ENCODE measurements at regions not wholly inside any gene's neighbourhood (a gene's known extent, or its start where the extent isn't known, plus 50 kb on each side); places are given as distances from the start of the nearest gene placed in this dataset.

GRCh38 chr16:7013990-7014389 lies 318.7 kb upstream of the RBFOX1 start:
- no peak overlapping the region for H3K27ac Mint-ChIP-seq

GRCh38 chr16:7004266-7004665 lies 328.4 kb upstream of the RBFOX1 start:
- Histone ChIP-seq H3K4me2 (no peak overlapping the region), H4K20me1 (replicated peaks; ENCODE audit: insufficient read depth) (no peaks in the 10 kb centered on the region), H3K27ac (ENCODE audit: low read depth) (no peak overlapping the region), H3K36me3 (ENCODE audit: insufficient read depth) (no peaks in the 10 kb centered on the region), H3F3A (replicated peaks; ENCODE audit: low read depth) (no peaks in the 10 kb centered on the region), H3K4me1 (ENCODE audit: insufficient read depth) (no peaks in the 10 kb centered on the region), H3K9me2 (ENCODE audit: insufficient read depth) (no peaks in the 10 kb centered on the region), H3K27me3 (ENCODE audit: insufficient read depth) (no peaks in the 10 kb centered on the region), H3K4me3 (no peak overlapping the region), H3K79me2 (replicated peaks; ENCODE audit: insufficient read depth) (no peaks in the 10 kb centered on the region), H2AFZ (no peak overlapping the region)
- peaks cover 70% of the 10 kb centered on the region for H3K9me3 Mint-ChIP-seq
- H3K27me3 Mint-ChIP-seq (ENCODE audit: insufficient read depth, low read depth, poor library complexity) = no peaks in the 10 kb centered on the region
- H3K27ac Mint-ChIP-seq = no peak overlapping the region
- H3K4me3 Mint-ChIP-seq = no peak overlapping the region
- peaks cover 6% of the 10 kb centered on the region for H3K36me3 Mint-ChIP-seq (ENCODE audit: low read depth)
- no peaks in the 10 kb centered on the region for H3K4me1 Mint-ChIP-seq
- DNase-seq (ENCODE audit: low spot score) (no peak), ATAC-seq (no peak)
- TF ChIP-seq, protein P1, sequence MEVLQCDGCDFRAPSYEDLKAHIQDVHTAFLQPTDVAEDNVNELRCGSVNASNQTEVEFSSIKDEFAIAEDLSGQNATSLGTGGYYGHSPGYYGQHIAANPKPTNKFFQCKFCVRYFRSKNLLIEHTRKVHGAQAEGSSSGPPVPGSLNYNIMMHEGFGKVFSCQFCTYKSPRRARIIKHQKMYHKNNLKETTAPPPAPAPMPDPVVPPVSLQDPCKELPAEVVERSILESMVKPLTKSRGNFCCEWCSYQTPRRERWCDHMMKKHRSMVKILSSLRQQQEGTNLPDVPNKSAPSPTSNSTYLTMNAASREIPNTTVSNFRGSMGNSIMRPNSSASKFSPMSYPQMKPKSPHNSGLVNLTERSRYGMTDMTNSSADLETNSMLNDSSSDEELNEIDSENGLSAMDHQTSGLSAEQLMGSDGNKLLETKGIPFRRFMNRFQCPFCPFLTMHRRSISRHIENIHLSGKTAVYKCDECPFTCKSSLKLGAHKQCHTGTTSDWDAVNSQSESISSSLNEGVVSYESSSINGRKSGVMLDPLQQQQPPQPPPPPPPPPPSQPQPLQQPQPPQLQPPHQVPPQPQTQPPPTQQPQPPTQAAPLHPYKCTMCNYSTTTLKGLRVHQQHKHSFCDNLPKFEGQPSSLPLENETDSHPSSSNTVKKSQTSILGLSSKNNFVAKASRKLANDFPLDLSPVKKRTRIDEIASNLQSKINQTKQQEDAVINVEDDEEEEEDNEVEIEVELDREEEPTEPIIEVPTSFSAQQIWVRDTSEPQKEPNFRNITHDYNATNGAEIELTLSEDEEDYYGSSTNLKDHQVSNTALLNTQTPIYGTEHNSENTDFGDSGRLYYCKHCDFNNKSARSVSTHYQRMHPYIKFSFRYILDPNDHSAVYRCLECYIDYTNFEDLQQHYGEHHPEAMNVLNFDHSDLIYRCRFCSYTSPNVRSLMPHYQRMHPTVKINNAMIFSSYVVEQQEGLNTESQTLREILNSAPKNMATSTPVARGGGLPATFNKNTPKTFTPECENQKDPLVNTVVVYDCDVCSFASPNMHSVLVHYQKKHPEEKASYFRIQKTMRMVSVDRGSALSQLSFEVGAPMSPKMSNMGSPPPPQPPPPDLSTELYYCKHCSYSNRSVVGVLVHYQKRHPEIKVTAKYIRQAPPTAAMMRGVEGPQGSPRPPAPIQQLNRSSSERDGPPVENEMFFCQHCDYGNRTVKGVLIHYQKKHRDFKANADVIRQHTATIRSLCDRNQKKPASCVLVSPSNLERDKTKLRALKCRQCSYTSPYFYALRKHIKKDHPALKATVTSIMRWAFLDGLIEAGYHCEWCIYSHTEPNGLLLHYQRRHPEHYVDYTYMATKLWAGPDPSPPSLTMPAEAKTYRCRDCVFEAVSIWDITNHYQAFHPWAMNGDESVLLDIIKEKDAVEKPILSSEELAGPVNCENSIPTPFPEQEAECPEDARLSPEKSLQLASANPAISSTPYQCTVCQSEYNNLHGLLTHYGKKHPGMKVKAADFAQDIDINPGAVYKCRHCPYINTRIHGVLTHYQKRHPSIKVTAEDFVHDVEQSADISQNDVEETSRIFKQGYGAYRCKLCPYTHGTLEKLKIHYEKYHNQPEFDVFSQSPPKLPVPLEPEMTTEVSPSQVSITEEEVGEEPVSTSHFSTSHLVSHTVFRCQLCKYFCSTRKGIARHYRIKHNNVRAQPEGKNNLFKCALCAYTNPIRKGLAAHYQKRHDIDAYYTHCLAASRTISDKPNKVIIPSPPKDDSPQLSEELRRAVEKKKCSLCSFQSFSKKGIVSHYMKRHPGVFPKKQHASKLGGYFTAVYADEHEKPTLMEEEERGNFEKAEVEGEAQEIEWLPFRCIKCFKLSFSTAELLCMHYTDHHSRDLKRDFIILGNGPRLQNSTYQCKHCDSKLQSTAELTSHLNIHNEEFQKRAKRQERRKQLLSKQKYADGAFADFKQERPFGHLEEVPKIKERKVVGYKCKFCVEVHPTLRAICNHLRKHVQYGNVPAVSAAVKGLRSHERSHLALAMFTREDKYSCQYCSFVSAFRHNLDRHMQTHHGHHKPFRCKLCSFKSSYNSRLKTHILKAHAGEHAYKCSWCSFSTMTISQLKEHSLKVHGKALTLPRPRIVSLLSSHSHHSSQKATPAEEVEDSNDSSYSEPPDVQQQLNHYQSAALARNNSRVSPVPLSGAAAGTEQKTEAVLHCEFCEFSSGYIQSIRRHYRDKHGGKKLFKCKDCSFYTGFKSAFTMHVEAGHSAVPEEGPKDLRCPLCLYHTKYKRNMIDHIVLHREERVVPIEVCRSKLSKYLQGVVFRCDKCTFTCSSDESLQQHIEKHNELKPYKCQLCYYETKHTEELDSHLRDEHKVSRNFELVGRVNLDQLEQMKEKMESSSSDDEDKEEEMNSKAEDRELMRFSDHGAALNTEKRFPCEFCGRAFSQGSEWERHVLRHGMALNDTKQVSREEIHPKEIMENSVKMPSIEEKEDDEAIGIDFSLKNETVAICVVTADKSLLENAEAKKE (CRISPR knock-in tag; IDR thresholded peaks at IDR 0.05) = no peak
- no peak for TF ChIP-seq POLR2AphosphoS5 (IDR thresholded peaks at IDR 0.05; ENCODE audit: low read depth)

More at GRCh38 chr16:7013990-7014389, 318.7 kb upstream of the RBFOX1 start:
- H3K4me3 Mint-ChIP-seq = no peak overlapping the region
- H3K36me3 Mint-ChIP-seq (ENCODE audit: low read depth) = peaks cover 14% of the 10 kb centered on the region
- no peaks in the 10 kb centered on the region for H3K4me1 ChIP-seq (ENCODE audit: insufficient read depth)
- H3F3A ChIP-seq (replicated peaks; ENCODE audit: low read depth) = no peaks in the 10 kb centered on the region
- no peaks in the 10 kb centered on the region for H3K27me3 Mint-ChIP-seq (ENCODE audit: insufficient read depth, low read depth, poor library complexity)
- H3K4me3 ChIP-seq = no peak overlapping the region
- no peaks in the 10 kb centered on the region for H3K4me1 Mint-ChIP-seq
- peaks cover 82% of the 10 kb centered on the region for H3K9me3 Mint-ChIP-seq
- H3K36me3 ChIP-seq (ENCODE audit: insufficient read depth) = no peaks in the 10 kb centered on the region
- H3K4me2 ChIP-seq = no peak overlapping the region
- DNase-seq (ENCODE audit: low spot score) (peak; percentile 23), ATAC-seq (no peak)
- H3K27ac ChIP-seq (ENCODE audit: low read depth) = no peak overlapping the region
- H4K20me1 ChIP-seq (replicated peaks; ENCODE audit: insufficient read depth) = no peaks in the 10 kb centered on the region
- no peak overlapping the region for H2AFZ ChIP-seq
- no peaks in the 10 kb centered on the region for H3K79me2 ChIP-seq (replicated peaks; ENCODE audit: insufficient read depth)
- TF ChIP-seq REST (IDR thresholded peaks at IDR 0.05; ENCODE audit: unreplicated experiment) = peak; percentile 52
- TF ChIP-seq, protein P2, sequence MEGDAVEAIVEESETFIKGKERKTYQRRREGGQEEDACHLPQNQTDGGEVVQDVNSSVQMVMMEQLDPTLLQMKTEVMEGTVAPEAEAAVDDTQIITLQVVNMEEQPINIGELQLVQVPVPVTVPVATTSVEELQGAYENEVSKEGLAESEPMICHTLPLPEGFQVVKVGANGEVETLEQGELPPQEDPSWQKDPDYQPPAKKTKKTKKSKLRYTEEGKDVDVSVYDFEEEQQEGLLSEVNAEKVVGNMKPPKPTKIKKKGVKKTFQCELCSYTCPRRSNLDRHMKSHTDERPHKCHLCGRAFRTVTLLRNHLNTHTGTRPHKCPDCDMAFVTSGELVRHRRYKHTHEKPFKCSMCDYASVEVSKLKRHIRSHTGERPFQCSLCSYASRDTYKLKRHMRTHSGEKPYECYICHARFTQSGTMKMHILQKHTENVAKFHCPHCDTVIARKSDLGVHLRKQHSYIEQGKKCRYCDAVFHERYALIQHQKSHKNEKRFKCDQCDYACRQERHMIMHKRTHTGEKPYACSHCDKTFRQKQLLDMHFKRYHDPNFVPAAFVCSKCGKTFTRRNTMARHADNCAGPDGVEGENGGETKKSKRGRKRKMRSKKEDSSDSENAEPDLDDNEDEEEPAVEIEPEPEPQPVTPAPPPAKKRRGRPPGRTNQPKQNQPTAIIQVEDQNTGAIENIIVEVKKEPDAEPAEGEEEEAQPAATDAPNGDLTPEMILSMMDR (conservative IDR thresholded peaks at IDR 0.05; ENCODE audit: low read depth in 2 of 2) = no peak
- no peaks in the 10 kb centered on the region for H3K27me3 ChIP-seq (ENCODE audit: insufficient read depth)
- H3K9me2 ChIP-seq (ENCODE audit: insufficient read depth) = no peaks in the 10 kb centered on the region
